ENCODE measurements at regions not wholly inside any gene's neighbourhood (a gene's known extent, or its start where the extent isn't known, plus 50 kb on each side); places are given as distances from the start of the nearest gene placed in this dataset.

DNA sequence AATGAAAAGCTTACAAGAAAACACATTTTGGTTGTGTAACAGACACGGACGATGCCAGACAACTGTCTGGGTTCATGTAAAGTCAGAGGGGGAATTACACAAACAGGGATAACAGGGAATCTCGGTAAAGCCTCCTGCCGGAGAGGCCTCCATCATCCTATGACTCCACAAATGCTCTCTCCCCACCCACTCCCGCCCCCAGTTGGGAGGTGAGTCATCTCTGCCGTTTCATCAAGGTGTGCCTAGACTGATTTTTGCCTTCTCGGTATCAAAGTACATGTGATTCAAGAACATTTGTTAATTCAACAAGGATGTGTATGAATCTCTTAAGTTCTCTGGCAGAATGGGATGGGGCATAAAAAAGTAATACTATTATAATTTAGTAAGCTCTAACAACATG, 304.9 kb upstream of the PRDM1 start:
- ChIA-PET CTCF (no interaction called here), POLR2A (ENCODE audit: unreplicated experiment) (interaction anchor here (0.6 to 0.8 kb wide), 3 partner anchors 70 to 379 kb away, joined by 4 to 10 read pairs (median 4); no protein-coding TSS in a partner anchor)
- H3K36me3 ChIP-seq (ENCODE audit: low read depth): no peaks in the 10 kb centered on the region
- H2AFZ ChIP-seq: no peak overlapping the region
- no peaks in the 10 kb centered on the region for H3K79me2 ChIP-seq (ENCODE audit: low read depth)
- no TSS peak for BruUV-seq (replicated peaks)
- H4K20me1 ChIP-seq (ENCODE audit: insufficient read depth): no peaks in the 10 kb centered on the region
- H3F3A ChIP-seq (ENCODE audit: insufficient read depth, low read depth): peaks cover 17% of the 10 kb centered on the region; the same call in 1 of the 2 replicates
- intact Hi-C loops (cut with micrococcal nuclease; ENCODE audit: unreplicated experiment): loop anchor here (10.0 kb wide), 1 partner anchor 176 kb away; no protein-coding TSS in a partner anchor
- peak in 1 of 2 experiments; percentile 25 for DNase-seq
- TF ChIP-seq, protein P1, sequence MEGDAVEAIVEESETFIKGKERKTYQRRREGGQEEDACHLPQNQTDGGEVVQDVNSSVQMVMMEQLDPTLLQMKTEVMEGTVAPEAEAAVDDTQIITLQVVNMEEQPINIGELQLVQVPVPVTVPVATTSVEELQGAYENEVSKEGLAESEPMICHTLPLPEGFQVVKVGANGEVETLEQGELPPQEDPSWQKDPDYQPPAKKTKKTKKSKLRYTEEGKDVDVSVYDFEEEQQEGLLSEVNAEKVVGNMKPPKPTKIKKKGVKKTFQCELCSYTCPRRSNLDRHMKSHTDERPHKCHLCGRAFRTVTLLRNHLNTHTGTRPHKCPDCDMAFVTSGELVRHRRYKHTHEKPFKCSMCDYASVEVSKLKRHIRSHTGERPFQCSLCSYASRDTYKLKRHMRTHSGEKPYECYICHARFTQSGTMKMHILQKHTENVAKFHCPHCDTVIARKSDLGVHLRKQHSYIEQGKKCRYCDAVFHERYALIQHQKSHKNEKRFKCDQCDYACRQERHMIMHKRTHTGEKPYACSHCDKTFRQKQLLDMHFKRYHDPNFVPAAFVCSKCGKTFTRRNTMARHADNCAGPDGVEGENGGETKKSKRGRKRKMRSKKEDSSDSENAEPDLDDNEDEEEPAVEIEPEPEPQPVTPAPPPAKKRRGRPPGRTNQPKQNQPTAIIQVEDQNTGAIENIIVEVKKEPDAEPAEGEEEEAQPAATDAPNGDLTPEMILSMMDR (conservative IDR thresholded peaks at IDR 0.05): no peak
- no peak for TF ChIP-seq EZH2 (IDR thresholded peaks at IDR 0.05; ENCODE audit: low read depth)
- H3K4me2 ChIP-seq: peak overlapping the region; percentile 42; the same call in 1 of the 2 replicates
- H3K4me1 ChIP-seq (replicated peaks; ENCODE audit: insufficient read depth): peaks cover 24% of the 10 kb centered on the region
- no peaks in the 10 kb centered on the region for H3K27me3 ChIP-seq (ENCODE audit: insufficient read depth, low read depth)
- H3K27ac ChIP-seq: peak overlapping the region; percentile 71
- H3K9me3 ChIP-seq (ENCODE audit: insufficient read depth, low read depth): peaks cover 8% of the 10 kb centered on the region; the same call in 1 of the 2 replicates
- no peak overlapping the region for H3K4me3 ChIP-seq
- no peaks in the 10 kb centered on the region for H3K9me2 ChIP-seq (ENCODE audit: insufficient read depth)

DNA sequence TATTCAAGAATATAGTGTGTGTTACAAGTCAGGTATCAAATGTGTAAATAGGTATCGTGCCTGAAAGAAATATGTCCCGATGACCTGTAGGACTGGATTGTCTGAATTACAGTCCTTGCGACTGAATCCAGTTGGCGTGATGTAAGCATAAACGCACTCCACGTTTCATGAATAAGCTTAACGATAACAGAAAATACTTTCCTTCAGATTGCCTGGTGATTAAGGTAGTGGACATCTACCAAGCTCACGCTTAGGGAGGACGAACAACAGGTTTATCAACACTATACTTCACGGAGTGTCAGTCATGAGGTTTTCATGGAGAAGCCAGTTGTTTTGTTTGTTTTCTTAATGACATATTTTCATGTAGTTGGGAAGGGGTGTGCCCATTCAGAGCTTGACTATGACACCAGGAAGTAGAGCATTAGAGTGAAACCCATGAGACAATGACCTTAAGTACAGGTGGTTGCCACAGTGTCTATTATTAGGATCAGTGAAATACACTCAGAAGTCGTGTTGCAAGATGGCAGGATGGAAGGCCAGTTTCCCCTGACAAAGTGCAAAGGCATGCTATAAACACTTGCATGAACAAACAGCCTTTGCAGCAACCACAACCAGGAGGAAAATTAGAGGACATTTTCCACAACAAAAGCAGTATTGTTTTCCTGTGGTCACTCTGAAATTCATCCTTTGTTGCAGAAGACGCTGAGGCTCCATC, 305.8 kb upstream of the PRDM1 start:
- Histone ChIP-seq H3K79me2 (ENCODE audit: low read depth) (no peaks in the 10 kb centered on the region), H3F3A (ENCODE audit: insufficient read depth, low read depth) (peaks cover 17% of the 10 kb centered on the region; the same call in 1 of the 2 replicates), H3K9me2 (ENCODE audit: insufficient read depth) (no peaks in the 10 kb centered on the region), H3K27ac (peak overlapping the region; percentile 71), H3K36me3 (ENCODE audit: low read depth) (no peaks in the 10 kb centered on the region), H4K20me1 (ENCODE audit: insufficient read depth) (no peaks in the 10 kb centered on the region), H3K9me3 (ENCODE audit: insufficient read depth, low read depth) (peaks cover 15% of the 10 kb centered on the region), H3K4me3 (no peak overlapping the region; the same call in 1 of the 2 replicates), H3K4me2 (peak overlapping the region; percentile 42), H3K27me3 (ENCODE audit: insufficient read depth, low read depth) (no peaks in the 10 kb centered on the region), H3K4me1 (replicated peaks; ENCODE audit: insufficient read depth) (peaks cover 24% of the 10 kb centered on the region), H2AFZ (peak overlapping the region; percentile 34)
- ChIA-PET POLR2A (ENCODE audit: unreplicated experiment) (interaction anchor here (0.6 to 0.7 kb wide), 3 partner anchors 25 to 432 kb away, joined by 3 to 4 read pairs (median 4); no protein-coding TSS in a partner anchor), CTCF (interaction anchor here (0.6 to 1.0 kb wide), 3 partner anchors 183 to 306 kb away, joined by 3 to 4 read pairs (median 3); partner anchors contain the start of gene PRDM1)
- peak; percentile 60 to 99 for DNase-seq
- intact Hi-C loops (cut with micrococcal nuclease; ENCODE audit: unreplicated experiment): loop anchor here (1.0 to 10.0 kb wide), 3 partner anchors 176 to 352 kb away; no protein-coding TSS in a partner anchor
- TF ChIP-seq, protein P1 (conservative IDR thresholded peaks at IDR 0.05): no peak
- TF ChIP-seq EZH2 (IDR thresholded peaks at IDR 0.05; ENCODE audit: low read depth): no peak
- BruUV-seq (replicated peaks): TSS peak; percentile 26

DNA sequence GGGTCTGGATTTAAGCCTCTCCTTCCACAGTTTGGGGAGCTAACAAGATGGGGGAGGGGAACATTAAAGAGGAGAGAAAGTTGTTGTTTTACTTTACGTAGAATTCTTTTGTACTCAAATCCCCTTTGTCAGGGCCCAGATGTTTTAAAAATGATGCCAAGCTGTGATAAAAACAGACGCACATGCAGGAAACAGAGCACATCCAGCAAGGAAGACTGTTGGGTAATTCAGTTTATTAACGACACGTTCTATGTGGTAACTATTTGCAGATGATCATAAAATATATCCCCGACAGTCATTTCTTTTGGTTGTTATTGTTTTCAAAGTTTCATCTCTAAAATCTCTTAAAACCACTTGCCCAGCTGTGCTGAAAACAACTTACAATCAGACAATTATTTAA, 307.0 kb upstream of the PRDM1 start:
- Histone ChIP-seq H3F3A (ENCODE audit: insufficient read depth, low read depth) (peaks cover 17% of the 10 kb centered on the region; the same call in 1 of the 2 replicates), H3K4me3 (no peak overlapping the region), H2AFZ (no peak overlapping the region), H3K36me3 (ENCODE audit: low read depth) (no peaks in the 10 kb centered on the region), H3K9me3 (ENCODE audit: insufficient read depth, low read depth) (peaks cover 16% of the 10 kb centered on the region), H3K79me2 (ENCODE audit: low read depth) (no peaks in the 10 kb centered on the region), H3K27me3 (ENCODE audit: insufficient read depth, low read depth) (no peaks in the 10 kb centered on the region), H4K20me1 (ENCODE audit: insufficient read depth) (no peaks in the 10 kb centered on the region), H3K9me2 (ENCODE audit: insufficient read depth) (no peaks in the 10 kb centered on the region), H3K4me1 (replicated peaks; ENCODE audit: insufficient read depth) (peaks cover 24% of the 10 kb centered on the region), H3K27ac (no peak overlapping the region), H3K4me2 (no peak overlapping the region)
- intact Hi-C loops (cut with micrococcal nuclease; ENCODE audit: unreplicated experiment): no loop called here
- no peak for DNase-seq
- TF ChIP-seq EZH2 (IDR thresholded peaks at IDR 0.05; ENCODE audit: low read depth): no peak
- TF ChIP-seq, protein P1 (conservative IDR thresholded peaks at IDR 0.05): no peak
- ChIA-PET CTCF (no interaction called here), POLR2A (ENCODE audit: unreplicated experiment) (no interaction called here)
- BruUV-seq (replicated peaks): no TSS peak

Measured in PC-9 (cell line).